NCI-H2171 (cell line): ENCODE measurements at regions not wholly inside any gene's neighbourhood (a gene's known extent, or its start where the extent isn't known, plus 50 kb on each side); places are given as distances from the start of the nearest gene placed in this dataset.
"Not testable (repeated sequence)": the region's sequence is repeated elsewhere in the genome, so short reads cannot be mapped to it uniquely, and the experiment has no call there.

Source experiments
- DNase-seq: peaks from one replicate; lab custom pipeline; 2025; lab: John Stamatoyannopoulos, UW

DNA sequence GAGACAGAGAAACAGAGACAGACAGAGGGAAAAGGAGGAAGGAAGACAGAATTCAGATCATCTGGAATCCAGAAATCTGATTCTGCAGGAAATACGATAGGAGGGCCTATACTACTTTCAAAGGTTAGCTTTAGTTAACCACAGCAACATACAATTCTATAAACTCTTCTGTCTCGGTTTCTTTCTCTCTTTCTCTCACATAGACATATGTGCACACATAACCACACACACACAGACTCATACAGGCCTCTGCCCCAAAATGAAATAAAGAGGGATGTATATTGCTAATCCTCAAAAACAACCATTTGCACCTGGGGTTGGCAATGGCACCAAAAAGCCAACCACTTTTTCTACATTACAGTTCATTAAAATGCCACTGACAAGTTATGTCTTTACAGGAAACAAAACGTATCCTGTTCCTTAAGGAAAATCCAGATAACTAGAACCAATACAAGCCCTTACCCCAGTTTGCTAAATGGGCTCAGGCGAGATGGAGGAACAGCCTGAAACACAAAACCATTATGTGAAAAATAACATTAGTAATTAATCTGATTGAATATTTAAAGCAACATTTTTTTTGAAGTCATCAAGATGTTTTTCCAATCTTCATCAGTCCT is 372.3 kb upstream of the CCNH start:
- no peak for DNase-seq

DNA sequence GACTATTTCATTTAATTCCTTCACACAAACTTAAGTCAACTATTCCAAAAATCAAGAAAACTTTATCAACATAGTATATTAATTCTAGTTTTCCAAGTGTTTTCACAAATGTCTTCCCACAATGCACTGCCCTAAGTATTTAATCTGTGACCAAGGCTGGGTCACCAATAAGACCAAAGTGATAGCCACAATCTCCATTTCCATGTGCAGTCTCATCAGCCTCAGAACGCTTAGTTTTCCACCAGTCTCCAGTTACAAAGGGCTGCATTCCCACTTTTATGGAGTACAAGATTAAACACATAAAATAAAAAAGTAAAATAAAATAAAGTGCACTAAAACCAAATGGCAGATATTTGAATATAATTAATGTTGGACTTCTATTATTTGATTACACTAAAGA is 371.6 kb upstream of the CCNH start:
- DNase-seq, result no peak

DNA sequence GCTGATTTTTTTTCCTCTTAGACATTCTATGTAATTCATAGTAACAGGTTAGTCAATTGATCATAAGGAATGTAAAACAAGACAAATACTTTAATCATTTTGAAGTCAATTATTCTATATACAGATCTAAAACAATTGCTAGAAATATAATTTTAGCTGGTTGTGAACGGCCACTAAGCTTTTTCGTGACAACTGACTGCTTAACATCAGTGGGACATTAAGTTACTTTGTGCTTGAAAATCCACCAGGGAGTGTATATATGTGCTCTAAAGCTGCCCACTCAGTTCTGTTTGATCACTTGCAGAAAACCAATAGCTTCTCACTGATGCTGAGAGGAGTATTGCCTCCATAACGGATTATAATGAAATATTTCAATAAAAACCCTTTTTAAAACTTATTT is 370.2 kb upstream of the CCNH start:
- no peak for DNase-seq

DNA sequence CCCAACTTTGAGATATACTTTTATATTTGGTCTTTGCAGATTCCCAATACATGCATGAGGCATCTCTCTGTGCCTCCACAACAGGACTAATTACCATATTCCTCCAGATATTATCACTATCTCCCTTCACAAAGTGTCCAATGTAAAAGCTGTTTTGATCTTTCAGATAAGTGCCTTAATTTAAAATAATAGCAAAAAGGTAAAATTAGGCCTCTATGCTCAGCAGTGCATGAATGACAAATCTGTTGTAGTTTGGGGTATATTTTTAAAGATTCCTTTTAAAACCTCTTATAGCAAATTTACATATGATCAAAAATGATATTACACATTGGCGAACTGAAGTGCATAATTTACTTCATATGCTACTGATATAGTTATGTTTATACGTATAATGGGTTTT is 369.2 kb upstream of the CCNH start:
- DNase-seq, result no peak

DNA sequence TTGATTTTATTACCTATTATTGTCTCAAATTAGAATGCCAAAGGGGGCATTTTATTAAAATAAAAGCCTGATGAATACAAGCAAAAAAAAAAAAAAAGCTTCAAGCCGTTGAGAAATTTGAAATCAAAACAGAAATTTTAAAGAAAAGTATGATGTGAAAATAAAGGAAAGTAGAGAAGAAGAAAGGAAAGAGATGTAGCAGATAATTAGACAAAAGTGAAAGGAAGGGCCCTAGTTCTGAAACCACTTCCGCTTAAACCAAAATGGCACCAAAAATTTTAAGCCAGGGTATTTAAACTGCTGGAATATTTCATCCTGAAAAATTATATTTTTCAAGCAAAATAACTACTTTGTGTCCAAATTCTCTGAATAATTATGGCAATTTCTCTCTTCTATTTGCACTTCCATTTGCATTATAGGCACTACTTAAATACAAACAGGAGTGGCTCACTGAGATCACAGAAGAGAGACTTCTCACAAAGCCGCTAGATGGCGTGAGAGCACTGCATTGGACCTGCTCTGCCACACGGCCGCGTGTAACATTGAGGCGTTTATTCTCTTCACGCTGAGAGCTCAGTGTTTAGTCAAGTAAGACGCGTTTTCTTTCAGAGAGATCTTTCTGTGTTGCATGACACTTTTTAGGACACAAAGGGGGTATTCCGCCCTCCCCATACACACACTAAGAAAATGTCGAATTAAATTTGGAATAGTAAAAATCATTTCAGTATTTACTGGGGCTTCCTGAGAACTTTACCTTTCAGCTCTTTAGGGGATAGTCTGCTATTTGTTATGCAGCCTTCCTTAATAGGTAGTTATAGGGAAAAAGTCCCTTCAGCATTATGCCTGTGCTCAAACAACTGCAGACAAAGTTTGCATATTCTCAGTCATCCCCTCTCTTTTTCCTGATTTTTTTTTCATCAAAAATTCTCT is 368.4 kb upstream of the CCNH start:
- DNase-seq, result peak; percentile 36

DNA sequence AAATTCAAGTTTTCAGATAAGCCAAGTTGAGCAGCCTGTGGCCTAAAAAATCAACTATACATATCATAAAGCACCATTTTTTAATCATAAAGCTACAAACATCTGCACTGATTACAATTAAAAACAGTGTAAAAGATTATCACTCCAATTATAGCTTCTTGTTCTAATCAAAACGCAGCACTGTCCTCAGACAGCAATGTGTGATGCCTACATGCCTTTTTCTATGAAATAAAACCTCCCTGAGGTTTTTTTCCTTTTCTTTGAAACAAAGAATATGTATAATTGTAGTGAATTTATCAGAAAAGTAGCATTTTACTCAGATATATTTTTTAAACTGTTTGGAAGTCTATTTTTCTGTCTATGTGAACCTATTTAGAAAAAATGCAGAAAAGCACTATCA is 366.1 kb upstream of the CCNH start:
- DNase-seq, result no peak

DNA sequence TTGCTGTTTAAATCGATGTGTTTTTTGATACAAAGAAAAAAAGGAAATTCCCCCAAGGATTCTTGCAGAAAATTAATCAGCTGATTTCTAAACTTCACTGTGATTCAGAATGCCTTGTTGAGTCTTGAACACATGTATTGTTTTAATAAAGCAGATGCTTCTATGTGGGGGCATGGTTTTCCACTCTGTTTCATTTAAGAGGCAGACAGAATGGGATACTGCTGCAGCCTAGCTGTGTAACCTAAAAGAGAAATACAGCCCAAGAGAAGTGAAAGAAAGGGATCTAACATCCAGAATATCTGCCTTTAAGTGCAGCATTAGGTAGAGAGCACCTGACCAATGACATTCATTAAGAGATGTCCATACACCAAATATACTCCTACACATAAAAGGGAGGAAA is 365.1 kb upstream of the CCNH start:
- DNase-seq, result no peak

DNA sequence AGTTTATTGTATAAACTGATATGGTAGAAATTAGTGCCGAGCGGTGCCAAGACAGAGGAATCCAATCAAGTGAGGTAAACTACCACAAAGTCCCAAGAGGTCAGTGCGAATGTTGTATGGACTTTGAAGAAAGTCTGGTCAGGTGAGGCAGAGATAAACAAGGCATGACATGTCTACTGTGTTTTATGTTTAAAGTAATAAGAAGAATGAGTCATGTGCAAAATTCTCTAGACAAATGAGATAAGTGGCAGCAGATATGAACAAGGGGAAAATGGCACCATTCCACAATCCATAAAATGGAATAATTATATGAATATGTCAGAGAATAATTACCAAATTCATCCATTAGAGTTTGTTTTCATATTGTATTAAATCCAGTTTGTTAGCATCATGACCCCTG is 364.1 kb upstream of the CCNH start:
- no peak for DNase-seq

DNA sequence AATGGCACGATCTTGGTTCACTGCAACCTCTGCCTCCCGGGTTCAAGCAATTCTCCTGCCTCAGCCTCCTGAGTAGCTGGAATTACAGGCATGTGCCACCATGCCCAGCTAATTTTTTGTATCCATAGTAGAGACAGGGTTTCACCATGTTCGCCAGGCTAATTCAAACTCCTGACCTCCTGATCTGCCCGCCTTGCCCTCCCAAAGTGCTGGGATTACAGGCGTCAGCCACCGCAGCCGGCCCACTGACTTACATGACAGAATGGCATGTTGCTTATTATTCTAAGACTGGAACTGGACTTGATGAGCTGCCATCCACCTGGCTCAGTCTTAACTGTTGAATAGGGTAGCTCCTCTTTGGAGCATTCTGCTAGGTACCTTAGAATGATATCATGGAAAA is 363.6 kb upstream of the CCNH start:
- DNase-seq, result not testable (repeated sequence)

DNA sequence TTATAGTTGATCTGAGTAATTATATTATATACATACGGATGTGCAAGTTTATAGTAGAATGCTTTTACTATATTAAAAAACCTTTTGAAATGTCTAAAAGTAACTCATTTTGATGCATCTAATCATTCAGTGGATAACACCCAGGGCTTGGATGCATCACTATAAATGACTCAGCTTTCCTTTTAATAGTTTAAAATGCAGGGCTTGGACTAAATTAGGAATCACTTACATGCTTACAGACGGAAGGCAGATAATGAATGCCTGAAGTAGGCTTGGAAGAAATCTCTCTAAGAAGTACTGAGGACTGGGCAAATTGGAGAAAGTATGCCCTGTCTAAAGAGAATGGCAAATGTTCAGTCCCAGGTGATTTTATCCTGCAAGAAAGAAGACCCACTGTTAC is 362.5 kb upstream of the CCNH start:
- no peak for DNase-seq

DNA sequence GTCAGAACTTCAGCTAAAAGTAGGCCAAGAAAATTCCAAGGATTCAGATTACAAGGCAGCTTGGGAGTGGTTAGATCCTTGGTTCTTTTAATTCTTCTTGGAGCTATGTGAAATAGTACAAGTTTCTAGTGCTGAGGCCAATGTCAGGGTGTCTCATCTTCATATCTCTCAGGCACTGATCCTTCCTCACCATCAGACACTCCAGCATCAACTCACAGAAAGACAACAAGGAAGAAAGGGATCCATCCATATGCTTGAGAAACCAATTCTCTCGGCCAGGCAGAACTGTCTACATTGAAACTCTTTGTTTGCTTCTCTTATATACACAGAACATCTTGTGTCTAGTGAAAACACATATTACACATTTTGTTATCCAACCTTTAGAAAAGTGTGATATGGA is 362.1 kb upstream of the CCNH start:
- DNase-seq, result no peak

DNA sequence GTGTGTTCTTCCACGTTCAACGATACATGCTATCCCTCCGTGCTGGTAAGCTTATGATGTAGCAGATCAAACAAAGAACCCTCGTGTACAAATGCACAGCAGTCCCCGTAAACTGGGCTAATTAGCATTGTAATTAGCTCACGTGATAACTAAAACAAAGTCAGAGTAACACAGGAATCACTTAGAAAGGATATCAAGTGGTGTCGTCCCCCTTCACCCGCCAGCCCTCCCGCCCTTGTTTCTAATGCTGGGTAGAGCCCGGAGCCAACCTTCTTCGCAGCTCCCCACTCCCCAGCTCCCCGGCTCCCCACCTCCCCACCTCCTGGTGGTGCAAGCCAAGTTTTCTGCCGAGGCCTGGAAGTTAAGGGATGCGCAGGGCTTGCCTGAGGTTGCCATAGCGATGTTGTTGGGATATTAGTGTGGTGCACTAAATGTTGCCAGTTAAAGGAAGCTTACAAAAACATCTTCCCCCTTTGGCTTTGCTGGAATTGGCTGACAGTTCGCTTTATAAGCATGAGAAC is 357.9 kb upstream of the CCNH start:
- DNase-seq, result no peak

DNA sequence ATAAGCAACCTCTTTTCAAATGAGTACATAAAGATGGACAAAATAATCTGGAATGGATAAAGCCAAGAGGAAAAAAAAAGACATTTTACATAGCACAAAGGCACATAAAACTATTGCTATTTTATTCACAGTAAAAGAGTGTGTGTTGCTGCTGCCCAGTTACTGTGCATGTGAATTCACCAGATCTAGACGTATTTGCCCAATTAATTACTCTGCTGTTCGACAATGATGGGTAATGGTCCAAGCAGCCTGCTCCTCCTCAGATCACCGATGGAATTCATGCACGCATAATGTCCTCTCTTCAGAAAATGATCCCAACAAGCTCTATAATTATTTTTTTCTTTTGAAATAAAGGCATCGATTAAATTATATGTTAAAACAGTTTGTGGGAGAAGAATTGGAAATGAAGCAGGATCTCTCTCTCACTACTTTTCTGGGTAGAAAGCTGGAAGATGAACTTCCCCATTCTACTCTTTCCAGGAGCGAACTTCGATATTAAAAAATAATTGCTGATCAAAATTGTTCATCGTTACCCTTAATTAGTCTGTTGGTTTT is 357.4 kb upstream of the CCNH start:
- DNase-seq, result no peak

DNA sequence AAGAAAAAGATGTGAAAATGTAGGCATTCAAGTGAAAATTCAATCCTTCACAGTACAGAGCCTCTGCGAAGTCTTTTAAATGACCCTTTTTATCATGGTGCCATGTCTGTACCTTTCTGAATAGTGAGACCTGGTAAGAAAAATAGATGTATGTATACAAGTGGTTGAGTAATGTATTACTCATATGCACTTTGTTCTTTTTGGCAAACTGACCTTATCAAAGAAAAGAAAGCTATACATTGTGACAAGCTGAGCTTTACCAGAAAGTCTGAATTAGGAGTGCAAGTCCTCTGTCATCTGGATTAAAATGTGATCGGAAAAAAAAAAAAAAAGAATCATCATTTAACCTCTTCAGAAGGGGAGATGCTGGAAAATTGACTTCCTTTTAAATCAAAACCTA is 356.4 kb upstream of the CCNH start:
- no peak for DNase-seq

DNA sequence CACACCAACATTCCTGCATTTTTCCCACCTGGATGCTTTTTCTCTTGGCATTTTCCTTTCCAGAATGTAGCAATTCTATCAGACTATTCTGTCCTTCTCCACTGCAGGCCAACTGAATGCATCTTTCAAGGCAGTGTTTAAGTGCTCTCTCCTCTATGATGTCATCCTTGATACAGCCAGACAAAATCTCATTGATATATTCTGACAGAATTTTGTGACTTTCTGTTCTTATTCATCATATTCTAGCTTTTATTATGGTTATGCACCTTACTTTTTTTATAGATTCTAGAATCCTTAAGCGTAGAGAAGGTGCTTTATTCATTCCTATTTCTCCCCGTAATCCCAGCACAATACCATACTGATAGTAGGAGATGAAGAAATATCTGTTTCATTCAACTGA is 355.5 kb upstream of the CCNH start:
- DNase-seq, result no peak

DNA sequence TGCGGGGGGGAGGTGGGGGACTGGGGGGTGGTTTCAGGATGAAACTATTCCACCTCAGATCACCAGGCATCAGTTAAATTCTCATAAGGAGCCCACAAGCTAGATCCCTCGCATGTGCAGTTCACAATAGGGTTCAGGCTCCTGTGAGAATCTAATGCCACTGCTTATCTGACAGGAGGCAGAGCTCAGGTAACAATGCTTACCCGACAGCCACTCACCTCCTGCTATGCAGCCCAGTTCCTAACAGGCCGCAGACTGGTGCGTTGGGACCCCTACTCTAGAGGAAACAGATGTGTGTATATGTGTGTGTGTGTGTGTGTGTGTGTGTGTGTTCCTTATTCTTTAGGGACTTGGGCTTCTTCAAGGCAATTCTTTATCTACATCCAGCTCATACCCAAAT is 352.3 kb upstream of the CCNH start:
- no peak for DNase-seq

DNA sequence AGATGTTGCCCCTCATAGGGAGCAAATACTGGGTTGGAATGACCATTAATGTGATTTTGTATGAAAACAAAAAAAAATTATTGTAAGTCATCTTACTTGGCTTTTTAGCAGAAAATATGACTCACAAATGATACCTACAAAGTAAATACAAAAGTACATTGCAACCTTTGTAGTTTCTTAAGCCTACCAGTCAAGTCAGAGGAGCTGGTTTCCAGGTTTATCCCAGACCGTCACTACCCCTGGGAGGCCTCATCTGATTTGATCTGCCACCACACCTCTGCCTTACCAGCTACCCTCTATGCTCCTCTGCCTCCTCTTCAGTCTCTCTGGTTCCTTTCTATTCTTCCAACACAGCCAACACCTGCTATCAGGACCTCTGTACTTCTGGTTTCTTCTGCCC is 349.9 kb upstream of the CCNH start:
- no peak for DNase-seq

DNA sequence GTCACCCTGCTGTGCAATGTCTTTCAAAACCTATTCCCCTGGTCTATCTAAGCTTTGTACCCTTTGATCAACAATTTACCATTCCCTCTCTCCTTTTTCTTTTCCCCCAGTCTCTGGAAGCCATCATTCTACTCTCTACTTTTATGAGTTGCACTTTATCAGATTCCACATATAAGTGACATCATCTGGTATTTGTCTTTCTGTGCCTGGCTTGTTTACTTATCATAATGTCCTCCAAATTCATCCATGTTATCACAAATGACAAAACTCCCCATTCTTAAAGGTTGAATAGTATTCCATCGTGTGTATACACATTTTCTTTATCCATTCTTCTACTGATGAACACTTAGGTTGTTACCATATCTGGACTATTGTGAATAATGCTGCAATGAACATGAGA is 344.2 kb upstream of the CCNH start:
- DNase-seq, result no peak

DNA sequence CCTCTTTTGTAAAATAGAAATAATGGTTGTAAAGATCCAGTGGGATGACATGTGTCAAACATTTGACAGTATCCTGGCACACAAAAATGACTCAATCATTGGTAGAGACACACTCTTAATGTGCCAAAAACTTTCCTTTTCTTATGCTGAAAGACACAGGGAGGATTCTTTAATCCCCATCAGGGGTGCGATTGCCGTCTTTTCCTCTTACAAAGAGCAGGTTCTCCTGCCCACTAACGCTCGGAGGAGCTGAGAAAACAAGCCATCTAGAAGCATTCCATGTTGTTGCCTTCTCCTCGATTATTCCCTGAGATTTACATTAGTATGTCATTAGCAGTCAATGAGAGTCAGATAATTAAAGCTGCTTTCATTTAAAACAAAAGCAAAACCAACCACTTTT is 342.6 kb upstream of the CCNH start:
- no peak for DNase-seq

DNA sequence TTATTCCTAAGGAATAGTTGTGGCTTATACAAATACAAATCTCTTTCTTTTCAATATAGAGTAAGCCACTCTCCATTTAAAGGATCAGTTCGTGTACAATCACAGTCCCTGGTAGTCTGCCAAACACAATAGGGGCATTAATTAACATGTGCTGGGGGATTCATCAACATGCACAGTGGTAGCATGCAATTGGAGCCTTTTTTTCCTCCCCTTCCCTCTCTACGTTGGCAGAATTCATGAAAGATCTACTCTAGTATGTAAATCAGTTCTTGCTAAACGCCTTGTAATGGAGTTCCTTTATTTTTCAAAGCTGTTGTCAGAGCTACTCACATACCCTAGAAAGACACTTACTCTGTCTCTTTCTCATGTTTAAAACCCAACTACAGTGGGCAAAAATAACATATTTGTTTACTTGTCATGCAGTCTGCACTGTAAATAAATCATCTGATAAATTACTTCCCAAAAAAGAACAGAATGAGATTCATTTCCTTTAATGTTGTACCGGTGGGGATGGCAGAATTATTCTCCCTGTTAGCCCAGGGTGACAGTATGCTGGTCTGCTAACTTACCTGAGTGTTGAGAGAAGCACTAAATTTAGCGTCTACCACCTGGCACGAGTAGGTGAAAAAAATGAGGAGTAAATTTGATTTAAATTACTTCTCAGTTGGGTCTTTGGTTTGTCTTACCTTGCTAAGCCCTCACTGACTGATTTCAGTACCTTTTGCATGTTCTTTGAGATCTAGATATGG is 341.5 kb upstream of the CCNH start:
- DNase-seq, result no peak

DNA sequence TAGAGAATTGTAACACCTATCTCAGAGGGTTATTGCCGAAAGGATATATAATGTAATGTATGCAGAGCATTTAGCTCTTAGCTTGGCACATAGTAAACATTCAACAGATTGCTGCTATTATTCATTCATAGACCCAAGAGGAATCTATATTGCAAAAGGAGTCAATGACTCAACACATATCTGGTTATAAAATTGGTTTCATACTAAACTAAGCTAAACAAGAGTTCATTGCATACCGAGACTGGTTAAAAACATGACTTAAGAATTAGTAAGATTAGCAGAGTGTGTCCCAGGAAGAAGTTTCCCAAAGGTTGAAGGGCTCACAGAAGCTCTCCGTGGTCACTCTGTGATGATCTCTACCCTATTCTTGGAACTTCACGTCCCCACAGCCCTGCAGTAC is 339.6 kb upstream of the CCNH start:
- no peak for DNase-seq

DNA sequence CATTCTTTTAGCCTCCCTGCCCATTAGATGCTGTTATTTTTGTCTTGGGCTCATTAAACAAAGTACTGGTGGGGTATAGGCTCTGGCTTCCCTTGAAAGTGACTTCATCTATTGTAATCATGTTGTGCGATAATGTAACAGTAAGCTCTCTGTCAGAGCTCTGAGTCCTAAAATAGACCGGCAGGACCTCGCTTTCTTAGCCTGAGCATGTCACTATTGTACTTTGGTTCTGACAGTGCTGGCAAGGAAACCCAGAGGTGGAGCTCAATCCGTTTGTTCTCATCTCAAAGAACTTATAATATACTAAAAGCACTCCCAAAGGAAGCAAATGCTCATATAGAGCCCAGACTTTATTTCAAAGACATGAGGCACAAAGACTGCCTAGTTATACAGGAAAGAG is 339.1 kb upstream of the CCNH start:
- no peak for DNase-seq
